ENCODE measurements at regions not wholly inside any gene's neighbourhood (a gene's known extent, or its start where the extent isn't known, plus 50 kb on each side); places are given as distances from the start of the nearest gene placed in this dataset.

GRCh38 chr1:17913326-17914115 lies 158.4 kb downstream of the ACTL8 start:
- H3K9ac ChIP-seq (ENCODE audit: extremely low read depth, low read length, poor library complexity, severe bottlenecking), result no peak overlapping the region
- TF ChIP-seq CTCF (conservative IDR thresholded peaks at IDR 0.05), result no peak
- H3K9me3 Mint-ChIP-seq, result no peaks in the 10 kb centered on the region
- 83 to 88% methylated on average over 10 to 14 of the region's 14 CpGs for WGBS, 2 experiments (ENCODE audit: insufficient coverage in 1 of 2, insufficient read length in 1 of 2)
- H3K27ac Mint-ChIP-seq, result no peak overlapping the region
- H3K4me1 ChIP-seq (ENCODE audit: control insufficient read depth, insufficient read depth, low read length), result peaks cover 20% of the 10 kb centered on the region
- peaks cover 20% of the 10 kb centered on the region for H3K27me3 Mint-ChIP-seq (ENCODE audit: insufficient read depth)
- H3K4me1 Mint-ChIP-seq, result peaks cover 30% of the 10 kb centered on the region
- H3K4me3 Mint-ChIP-seq, result no peak overlapping the region
- no peak overlapping the region for H3K4me3 ChIP-seq (ENCODE audit: low read length)
- no peaks in the 10 kb centered on the region for H3K36me3 Mint-ChIP-seq (ENCODE audit: low read depth)
- H3K36me3 ChIP-seq (ENCODE audit: control insufficient read depth, insufficient read depth, low read length), result no peaks in the 10 kb centered on the region
- DNase-seq, result peak; percentile 66
- H3K27ac ChIP-seq (ENCODE audit: low read depth, low read length), result no peak overlapping the region
- peaks cover 16% of the 10 kb centered on the region for H3K27me3 ChIP-seq (ENCODE audit: control insufficient read depth, insufficient read depth, low read length, poor library complexity, severe bottlenecking)
- no peaks in the 10 kb centered on the region for H3K9me3 ChIP-seq (ENCODE audit: control insufficient read depth, low read length)

GRCh38 chr1:17914131-17914530 lies 159.0 kb downstream of the ACTL8 start:
- H3K9me3 Mint-ChIP-seq, result no peaks in the 10 kb centered on the region
- no peak overlapping the region for H3K27ac Mint-ChIP-seq
- no peak for TF ChIP-seq CTCF (conservative IDR thresholded peaks at IDR 0.05)
- no peaks in the 10 kb centered on the region for H3K9me3 ChIP-seq (ENCODE audit: control insufficient read depth, low read length)
- no peak overlapping the region for H3K4me3 ChIP-seq (ENCODE audit: low read length)
- no peak overlapping the region for H3K27ac ChIP-seq (ENCODE audit: low read depth, low read length)
- peak; percentile 31 for DNase-seq
- H3K27me3 ChIP-seq (ENCODE audit: control insufficient read depth, insufficient read depth, low read length, poor library complexity, severe bottlenecking), result peaks cover 16% of the 10 kb centered on the region
- peaks cover 20% of the 10 kb centered on the region for H3K4me1 ChIP-seq (ENCODE audit: control insufficient read depth, insufficient read depth, low read length)
- no peaks in the 10 kb centered on the region for H3K36me3 Mint-ChIP-seq (ENCODE audit: low read depth)
- peaks cover 21% of the 10 kb centered on the region for H3K27me3 Mint-ChIP-seq (ENCODE audit: insufficient read depth)
- no peak overlapping the region for H3K4me3 Mint-ChIP-seq
- 96 to 98% methylated on average over 6 to 7 of the region's 7 CpGs for WGBS, 2 experiments (ENCODE audit: insufficient coverage in 1 of 2, insufficient read length in 1 of 2)
- H3K36me3 ChIP-seq (ENCODE audit: control insufficient read depth, insufficient read depth, low read length), result no peaks in the 10 kb centered on the region
- peaks cover 28% of the 10 kb centered on the region for H3K4me1 Mint-ChIP-seq
- H3K9ac ChIP-seq (ENCODE audit: extremely low read depth, low read length, poor library complexity, severe bottlenecking), result no peak overlapping the region

GRCh38 chr1:17914987-17915386 lies 159.9 kb downstream of the ACTL8 start:
- peak; percentile 42 for DNase-seq
- H3K9me3 Mint-ChIP-seq, result no peaks in the 10 kb centered on the region
- no peak overlapping the region for H3K4me3 Mint-ChIP-seq
- Histone ChIP-seq H3K27ac (ENCODE audit: low read depth, low read length) (no peak overlapping the region), H3K4me3 (ENCODE audit: low read length) (no peak overlapping the region), H3K9ac (ENCODE audit: extremely low read depth, low read length, poor library complexity, severe bottlenecking) (no peak overlapping the region), H3K27me3 (ENCODE audit: control insufficient read depth, insufficient read depth, low read length, poor library complexity, severe bottlenecking) (peaks cover 16% of the 10 kb centered on the region), H3K36me3 (ENCODE audit: control insufficient read depth, insufficient read depth, low read length) (no peaks in the 10 kb centered on the region), H3K9me3 (ENCODE audit: control insufficient read depth, low read length) (no peaks in the 10 kb centered on the region), H3K4me1 (ENCODE audit: control insufficient read depth, insufficient read depth, low read length) (peaks cover 20% of the 10 kb centered on the region)
- peaks cover 22% of the 10 kb centered on the region for H3K27me3 Mint-ChIP-seq (ENCODE audit: insufficient read depth)
- no peak overlapping the region for H3K27ac Mint-ChIP-seq
- TF ChIP-seq CTCF (conservative IDR thresholded peaks at IDR 0.05), result no peak
- H3K4me1 Mint-ChIP-seq, result peaks cover 24% of the 10 kb centered on the region
- no peaks in the 10 kb centered on the region for H3K36me3 Mint-ChIP-seq (ENCODE audit: low read depth)
- 85 to 91% methylated on average over 8 to 9 of the region's 9 CpGs for WGBS, 2 experiments (ENCODE audit: insufficient coverage in 1 of 2, insufficient read length in 1 of 2)

Measured in endodermal cell (in vitro differentiated cells).